Esophagus squamous epithelium (tissue), 4 donors: ENCODE measurements at regions not wholly inside any gene's neighbourhood (a gene's known extent, or its start where the extent isn't known, plus 50 kb on each side); places are given as distances from the start of the nearest gene placed in this dataset.
A peak's percentile ranks its signal among the peaks of the same experiment; 100 is the strongest.

ENCODE experiments used
- CTCF ChIP-seq, 6 experiments: fragments of 450-650 bp in 4 of 6; fragments of 200-600 bp in 2 of 6; sonication (generic) in 2 of 6; IDR thresholded peaks; one replicate each; pipeline ENCODE4 v1.5.1; 2016 to 2019; ENCODE audit warnings: antibody characterized with exemption in 6 of 6, mild to moderate bottlenecking in 4 of 6, moderate library complexity in 4 of 6
- POLR2A ChIP-seq, 4 donors: fragments of 450-650 bp; IDR thresholded peaks; one replicate each; pipeline ENCODE4 v1.6.1; 2017; ENCODE audit warnings: antibody characterized with exemption in 4 of 4, mild to moderate bottlenecking in 4 of 4, moderate library complexity in 3 of 4

- TF ChIP-seq CTCF (IDR thresholded peaks at IDR 0.05) (peak in 5 of 6 experiments; percentile 48 to 61 (median 52)), POLR2A (IDR thresholded peaks at IDR 0.05) (no peak)
Measured at GRCh38 chr1:112337028-112337531, 58.9 kb upstream of the CTTNBP2NL start.
